Kidney (tissue), 13 donors: ENCODE measurements at regions not wholly inside any gene's neighbourhood (a gene's known extent, or its start where the extent isn't known, plus 50 kb on each side); places are given as distances from the start of the nearest gene placed in this dataset.
"Not testable (repeated sequence)": the region's sequence is repeated elsewhere in the genome, so short reads cannot be mapped to it uniquely, and the experiment has no call there.

ENCODE experiments used
- DNase-seq, 5 donors: peaks; one replicate each; pipeline ENCODE4 v3.0.0-alpha.2; 2013 to 2020
- FAIRE-seq: peaks from 2 replicates; lab custom pipeline; 2012; peaks lifted over from hg19 to GRCh38; lab: Jason Lieb, UNC
- H3K27ac ChIP-seq, 2 donors: one replicate each; pipeline ENCODE4 v1.7.0; 2013; ENCODE audit warnings: low read depth in 2 of 2, low read length in 2 of 2, inconsistent platforms in 1 of 2
- H3K27me3 ChIP-seq: one replicate; pipeline ENCODE4 v1.7.1; 2013; ENCODE audit warnings: low read length, inconsistent platforms; ENCODE audit not compliant: control insufficient read depth, insufficient read depth
- H3K36me3 ChIP-seq, 3 donors: one replicate each; pipeline versions ENCODE4 v1.7.0 to v1.7.1; 2013; ENCODE audit warnings: low read length in 3 of 3, control low read depth in 1 of 3, inconsistent platforms in 1 of 3; ENCODE audit not compliant: insufficient read depth in 3 of 3, control insufficient read depth in 2 of 3
- H3K4me1 ChIP-seq, 3 donors: one replicate each; pipeline versions ENCODE4 v1.7.0 to v1.7.1; 2013; ENCODE audit warnings: low read length in 3 of 3, inconsistent platforms in 1 of 3, low read depth in 1 of 3; ENCODE audit not compliant: control insufficient read depth in 2 of 3, insufficient read depth in 2 of 3
- H3K4me3 ChIP-seq, 3 donors: one replicate each; pipeline versions ENCODE4 v1.7.0 to v1.8.1; 2013; ENCODE audit warnings: low read length in 3 of 3, control low read depth in 1 of 3, inconsistent platforms in 1 of 3
- H3K9ac ChIP-seq, 3 donors: one replicate each; pipeline versions ENCODE4 v1.7.0 to v1.7.1; 2013; ENCODE audit warnings: low read length in 3 of 3, control low read depth in 1 of 3, inconsistent platforms in 1 of 3
- H3K9me3 ChIP-seq, 3 donors: one replicate each; pipeline versions ENCODE4 v1.7.0 to v1.7.1; 2013; ENCODE audit warnings: low read length in 3 of 3, control low read depth in 1 of 3, inconsistent platforms in 1 of 3; ENCODE audit not compliant: control insufficient read depth in 2 of 3, insufficient read depth in 1 of 3
- CTCF ChIP-seq: IDR thresholded peaks from 3 replicates; pipeline ENCODE4 v1.5.1; 2012; ENCODE audit warnings: mild to moderate bottlenecking, moderate library complexity, borderline replicate concordance; ENCODE audit not compliant: insufficient read depth; ENCODE audit errors: extremely low read depth
- intact Hi-C: fragments of 100-400 bp; cut with DNase I; formaldehyde crosslinking; loops from one replicate; pipeline ENCODE4 v1.11.1; 2022
- donor health status: control.
- donor health status: control.
- donor health status: control.
- donor health status: control.
- donor health status: control.
- donor health status: DM: yes; HTN: yes; CAD: no.
- donor health status: Normal renal cell carcinoma (clear cell type).

- H3K4me3 ChIP-seq, H3K27ac ChIP-seq, H3K36me3 ChIP-seq, H3K4me1 ChIP-seq, intact Hi-C loops, H3K9ac ChIP-seq, H3K27me3 ChIP-seq, FAIRE-seq, DNase-seq: not testable (repeated sequence)
- H3K9me3 ChIP-seq, result peaks cover 4 to 20% (median 10%) of the 10 kb centered on the region in 3 donors
Observed at GRCh38 chr2:91422102-91422501, 2730.6 kb downstream of the RPIA start.

DNA sequence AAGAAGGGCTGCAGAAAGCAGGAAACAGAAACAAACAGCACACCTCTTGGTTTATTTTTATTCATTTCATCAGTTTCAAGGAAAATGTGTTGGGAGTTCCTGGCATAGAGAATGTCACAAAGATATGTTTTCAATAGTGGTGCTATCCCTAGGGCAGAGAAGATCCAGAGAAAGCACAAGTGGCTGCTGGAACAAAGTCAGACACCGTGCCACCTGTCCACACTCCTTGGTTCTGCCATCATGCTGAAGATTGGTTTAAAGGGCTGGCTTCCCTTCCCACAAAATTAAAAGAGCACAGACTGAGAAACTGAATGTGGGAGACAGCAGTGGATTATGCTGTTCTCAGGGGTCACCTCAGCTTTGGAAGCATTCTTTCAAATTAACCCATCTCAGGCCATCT lies 2735.7 kb downstream of the RPIA start:
- intact Hi-C loops, H3K27ac ChIP-seq, H3K4me3 ChIP-seq, H3K4me1 ChIP-seq, FAIRE-seq, H3K9me3 ChIP-seq, H3K27me3 ChIP-seq, H3K36me3 ChIP-seq, H3K9ac ChIP-seq: not testable (repeated sequence)
- DNase-seq, result peak in 1 of 5 donors; percentile 7

GRCh38 chr2:91441932-91442245 lies 2750.4 kb downstream of the RPIA start:
- FAIRE-seq, H3K4me1 ChIP-seq, DNase-seq, H3K9me3 ChIP-seq, H3K36me3 ChIP-seq, intact Hi-C loops, H3K4me3 ChIP-seq, H3K9ac ChIP-seq, H3K27ac ChIP-seq, H3K27me3 ChIP-seq: not testable (repeated sequence)

DNA sequence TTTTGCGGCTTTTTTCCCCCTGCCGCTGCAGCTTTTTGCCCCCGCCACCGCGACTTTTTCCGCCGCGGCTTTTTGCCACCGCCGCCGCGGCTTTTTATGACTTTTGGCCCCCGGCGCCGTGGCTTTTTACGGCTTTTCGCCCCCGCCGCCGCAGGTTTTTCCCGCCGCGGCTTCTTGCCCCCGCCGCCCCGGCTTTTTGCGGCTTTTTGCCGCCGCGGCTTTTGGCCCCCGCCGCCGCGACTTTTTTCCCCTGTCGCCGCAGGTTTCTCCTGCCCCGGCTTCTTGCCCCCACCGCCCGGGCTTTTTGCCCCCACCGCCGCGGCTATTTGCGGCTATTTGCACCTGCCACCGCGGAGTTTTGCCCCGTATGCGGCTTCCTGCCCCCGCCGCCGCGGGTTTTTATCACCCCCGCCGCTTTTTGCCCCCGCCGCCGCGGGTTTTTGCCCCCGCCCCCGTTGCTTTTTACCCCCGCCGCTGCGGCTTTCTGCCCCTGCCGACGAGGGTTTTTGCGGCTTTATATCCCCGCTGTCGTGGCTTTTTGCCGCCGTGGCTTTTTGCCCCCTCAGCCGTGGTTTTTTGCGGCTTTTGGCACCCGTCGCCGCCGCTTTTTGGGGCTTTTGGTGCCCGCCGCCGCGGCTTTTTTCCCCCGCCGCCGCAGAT lies 2750.9 kb downstream of the RPIA start:
- no peaks in the 10 kb centered on the region for H3K4me1 ChIP-seq
- no peak for TF ChIP-seq CTCF
- H3K27ac ChIP-seq, result no peak overlapping the region
- H3K9me3 ChIP-seq, result no peaks in the 10 kb centered on the region
- H3K9ac ChIP-seq, result no peak overlapping the region
- FAIRE-seq, result no peak
- no peaks in the 10 kb centered on the region for H3K36me3 ChIP-seq
- no peak overlapping the region for H3K4me3 ChIP-seq
- DNase-seq, result peak; percentile 14 to 78 (median 22)
- intact Hi-C loops, result no loop called here
- peaks cover 7% of the 10 kb centered on the region for H3K27me3 ChIP-seq

DNA sequence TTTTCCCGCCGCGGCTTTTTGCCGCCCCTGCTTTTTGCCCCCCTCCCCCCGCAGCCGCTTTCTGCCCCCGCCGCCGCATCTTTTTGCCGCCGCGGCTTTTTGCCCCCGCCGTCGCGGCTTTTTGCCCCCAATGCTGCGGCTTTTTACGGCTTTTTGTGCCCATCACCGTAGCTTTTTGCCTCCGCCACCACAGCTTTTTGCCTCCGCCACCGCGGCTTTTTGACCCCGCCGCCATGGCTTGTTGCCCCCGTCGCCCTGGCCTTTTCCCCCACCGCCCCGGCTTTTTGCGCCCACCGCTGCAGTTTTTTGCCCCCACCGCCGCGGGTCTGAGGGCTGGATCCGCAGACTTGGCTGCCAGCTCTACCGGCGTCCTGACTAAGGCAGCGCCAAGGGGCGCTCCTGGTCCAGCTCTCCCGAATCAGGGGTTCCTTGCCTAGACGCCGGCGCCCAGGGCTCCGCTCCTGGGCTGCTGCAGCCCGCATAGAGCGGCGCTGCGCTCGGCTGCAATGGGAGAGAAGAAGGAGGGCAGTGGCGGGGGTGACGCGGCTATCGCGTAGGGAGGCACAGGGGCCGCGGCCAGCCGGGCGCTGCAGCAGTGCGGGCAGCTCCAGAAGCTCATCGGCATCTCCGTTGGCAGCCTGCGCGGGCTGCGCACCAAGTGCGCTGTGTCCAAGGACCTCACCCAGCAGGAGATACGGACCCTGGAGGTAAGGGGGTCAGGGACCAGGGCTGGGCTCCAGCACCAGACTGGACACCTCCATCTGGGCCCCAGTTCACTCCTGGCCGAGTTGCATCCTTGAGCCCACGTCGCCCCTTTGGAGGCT lies 2751.6 kb downstream of the RPIA start:
- peak in 4 of 5 donors; percentile 7 to 76 (median 34) for DNase-seq
- H3K4me3 ChIP-seq, FAIRE-seq, H3K36me3 ChIP-seq, H3K27me3 ChIP-seq, H3K9ac ChIP-seq, H3K27ac ChIP-seq, H3K4me1 ChIP-seq, intact Hi-C loops, H3K9me3 ChIP-seq: not testable (repeated sequence)

GRCh38 chr2:91443730-91444115 lies 2752.2 kb downstream of the RPIA start:
- not testable (repeated sequence) for FAIRE-seq, H3K27me3 ChIP-seq

DNA sequence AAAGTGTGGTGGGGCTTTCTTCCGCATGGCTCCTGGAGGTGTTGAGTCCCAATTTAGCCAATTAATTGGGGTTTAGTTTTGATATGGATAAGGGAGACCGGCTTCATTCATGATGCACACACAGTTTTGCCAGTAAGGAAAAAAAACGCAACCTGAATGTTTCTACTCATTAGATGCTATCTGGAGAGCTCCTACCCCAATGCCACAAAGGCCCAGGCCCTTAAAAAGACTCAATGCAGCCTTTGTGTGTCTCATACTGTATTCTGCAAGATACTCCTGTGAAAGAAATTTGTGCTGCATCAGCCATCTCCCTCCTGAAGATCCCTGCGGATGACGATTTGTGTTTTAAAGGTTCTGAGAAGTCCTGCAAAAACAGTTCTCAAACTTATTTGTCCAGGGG lies 2754.2 kb downstream of the RPIA start:
- FAIRE-seq, H3K9me3 ChIP-seq, H3K4me3 ChIP-seq: not testable (repeated sequence)

More at GRCh38 chr2:91443730-91444115, 2752.2 kb downstream of the RPIA start:
- intact Hi-C loops, H3K9ac ChIP-seq, H3K36me3 ChIP-seq, H3K4me3 ChIP-seq, H3K4me1 ChIP-seq, H3K9me3 ChIP-seq, H3K27ac ChIP-seq: not testable (repeated sequence)
- DNase-seq, result peak in 2 of 5 donors; percentile 34 to 69

More for the DNA sequence above, 2754.2 kb downstream of the RPIA start:
- H3K9ac ChIP-seq, H3K27me3 ChIP-seq, DNase-seq, H3K27ac ChIP-seq, H3K36me3 ChIP-seq, H3K4me1 ChIP-seq, intact Hi-C loops: not testable (repeated sequence)
